ENCODE measurements at regions not wholly inside any gene's neighbourhood (a gene's known extent, or its start where the extent isn't known, plus 50 kb on each side); places are given as distances from the start of the nearest gene placed in this dataset. TPM values are rescaled to one million over a fixed set of nuclear protein-coding genes. Genes with fewer than 3 reads are reported as not detected.

GRCh38 chr10:121425623-121426022 lies 172.6 kb downstream of the FGFR2 start:
- 53 to 78% methylated on average over 4 of the region's 4 CpGs for WGBS, 2 donors
- ATAC-seq (no peak), DNase-seq (no peak)
- no peak overlapping the region for H3K4me3 ChIP-seq
- no peaks in the 10 kb centered on the region for H3K9me3 ChIP-seq
- no peaks in the 10 kb centered on the region for H3K27me3 ChIP-seq
- TF ChIP-seq POLR2A (IDR thresholded peaks at IDR 0.05) (no peak), CTCF (IDR thresholded peaks at IDR 0.05) (no peak)
- no peak overlapping the region for H3K27ac ChIP-seq
- no peaks in the 10 kb centered on the region for H3K4me1 ChIP-seq
- H3K36me3 ChIP-seq (replicated peaks in 1 of 2; ENCODE audit: insufficient read depth in 1 of 2, low read depth in 2 of 2) = no peaks in the 10 kb centered on the region
- intact Hi-C loops (cut with DNase I) = no loop called here

GRCh38 chr10:121426307-121426706 lies 171.9 kb downstream of the FGFR2 start:
- Histone ChIP-seq H3K27me3 (no peaks in the 10 kb centered on the region), H3K4me3 (no peak overlapping the region), H3K9me3 (no peaks in the 10 kb centered on the region), H3K4me1 (no peaks in the 10 kb centered on the region), H3K36me3 (replicated peaks in 1 of 2; ENCODE audit: insufficient read depth in 1 of 2, low read depth in 2 of 2) (no peaks in the 10 kb centered on the region), H3K27ac (no peak overlapping the region)
- DNase-seq (no peak), ATAC-seq (no peak)
- intact Hi-C loops (cut with DNase I) = no loop called here
- TF ChIP-seq POLR2A (IDR thresholded peaks at IDR 0.05) (no peak), CTCF (IDR thresholded peaks at IDR 0.05) (no peak)
- WGBS, 2 donors = 72 to 75% methylated on average over 7 of the region's 7 CpGs

Small RNA genes lying in the stretch of these regions (small RNA-seq; reads per million reads assigned to genes)
- gene RN7SKP167 = not detected
